ENCODE measurements at regions not wholly inside any gene's neighbourhood (a gene's known extent, or its start where the extent isn't known, plus 50 kb on each side); places are given as distances from the start of the nearest gene placed in this dataset.

GRCh38 chr3:194070634-194071409 is 65.1 kb upstream of the HES1 start:
- Histone ChIP-seq H3K36me3 (ENCODE audit: control insufficient read depth in 4 of 4, insufficient read depth in 3 of 4, low read depth in 1 of 4, low read length in 3 of 4) (no peaks in the 10 kb centered on the region), H3K4me1 (ENCODE audit: control insufficient read depth in 4 of 4, insufficient read depth in 4 of 4, low read length in 3 of 4) (peaks cover 13 to 43% (median 23%) of the 10 kb centered on the region in 4 donors), H3K9ac (ENCODE audit: low read depth in 1 of 2, low read length in 2 of 2) (peak overlapping the region; percentile 30 to 72), H3K27me3 (ENCODE audit: control insufficient read depth in 4 of 4, insufficient read depth in 4 of 4, low read length in 3 of 4) (no peaks in the 10 kb centered on the region), H3K4me3 (ENCODE audit: low read depth in 1 of 3, low read length in 3 of 3) (peak overlapping the region; percentile 50 to 59 (median 57)), H3K27ac (ENCODE audit: low read depth in 1 of 2, low read length in 2 of 2) (peak overlapping the region; percentile 97 to 99), H3K9me3 (ENCODE audit: control insufficient read depth in 4 of 4, low read length in 3 of 4) (no peaks in the 10 kb centered on the region)
- under 1% methylated on average over 84 of the region's 84 CpGs for WGBS
- peak; percentile 64 for DNase-seq (ENCODE audit: low spot score)
- TF ChIP-seq HNF4A (conservative IDR thresholded peaks at IDR 0.05) (peak in 1 of 2 donors; percentile 24), NR2F2 (IDR thresholded peaks at IDR 0.05) (no peak), EGR1 (IDR thresholded peaks at IDR 0.05; ENCODE audit: low read depth in 2 of 2) (peak in 1 of 2 donors; percentile 25), MAX (IDR thresholded peaks at IDR 0.05) (peak; percentile 17), SP1 (IDR thresholded peaks at IDR 0.05) (peak; percentile 46), RAD21 (IDR thresholded peaks at IDR 0.05) (peak in 1 of 2 donors; percentile 47), REST (IDR thresholded peaks at IDR 0.05) (no peak), ZBTB33 (IDR thresholded peaks at IDR 0.05) (no peak)

- Histone ChIP-seq H3K27me3 (ENCODE audit: control insufficient read depth in 4 of 4, insufficient read depth in 4 of 4, low read length in 3 of 4) (no peaks in the 10 kb centered on the region), H3K4me1 (ENCODE audit: control insufficient read depth in 4 of 4, insufficient read depth in 4 of 4, low read length in 3 of 4) (peaks cover 16 to 51% (median 31%) of the 10 kb centered on the region in 4 donors), H3K4me3 (ENCODE audit: low read depth in 1 of 3, low read length in 3 of 3) (no peak overlapping the region), H3K9ac (ENCODE audit: low read depth in 1 of 2, low read length in 2 of 2) (peak overlapping the region in 1 of 2 donors; percentile 12), H3K9me3 (ENCODE audit: control insufficient read depth in 4 of 4, low read length in 3 of 4) (no peaks in the 10 kb centered on the region), H3K36me3 (ENCODE audit: control insufficient read depth in 4 of 4, insufficient read depth in 3 of 4, low read depth in 1 of 4, low read length in 3 of 4) (no peaks in the 10 kb centered on the region), H3K27ac (ENCODE audit: low read depth in 1 of 2, low read length in 2 of 2) (peak overlapping the region; percentile 92 to 99)
- no peak for DNase-seq (ENCODE audit: low spot score)
- WGBS, result 63% methylated on average over 9 of the region's 9 CpGs
- TF ChIP-seq ATF3 (IDR thresholded peaks at IDR 0.05), result no peak
- no peak for TF ChIP-seq GABPA (IDR thresholded peaks at IDR 0.05 in 1 of 2, conservative IDR thresholded peaks at IDR 0.05 in 1 of 2)
- no peak for TF ChIP-seq HNF4G (IDR thresholded peaks at IDR 0.05)
- TF ChIP-seq JUND (IDR thresholded peaks at IDR 0.05), result peak in 1 of 2 donors; percentile 34
- TF ChIP-seq, protein P1, sequence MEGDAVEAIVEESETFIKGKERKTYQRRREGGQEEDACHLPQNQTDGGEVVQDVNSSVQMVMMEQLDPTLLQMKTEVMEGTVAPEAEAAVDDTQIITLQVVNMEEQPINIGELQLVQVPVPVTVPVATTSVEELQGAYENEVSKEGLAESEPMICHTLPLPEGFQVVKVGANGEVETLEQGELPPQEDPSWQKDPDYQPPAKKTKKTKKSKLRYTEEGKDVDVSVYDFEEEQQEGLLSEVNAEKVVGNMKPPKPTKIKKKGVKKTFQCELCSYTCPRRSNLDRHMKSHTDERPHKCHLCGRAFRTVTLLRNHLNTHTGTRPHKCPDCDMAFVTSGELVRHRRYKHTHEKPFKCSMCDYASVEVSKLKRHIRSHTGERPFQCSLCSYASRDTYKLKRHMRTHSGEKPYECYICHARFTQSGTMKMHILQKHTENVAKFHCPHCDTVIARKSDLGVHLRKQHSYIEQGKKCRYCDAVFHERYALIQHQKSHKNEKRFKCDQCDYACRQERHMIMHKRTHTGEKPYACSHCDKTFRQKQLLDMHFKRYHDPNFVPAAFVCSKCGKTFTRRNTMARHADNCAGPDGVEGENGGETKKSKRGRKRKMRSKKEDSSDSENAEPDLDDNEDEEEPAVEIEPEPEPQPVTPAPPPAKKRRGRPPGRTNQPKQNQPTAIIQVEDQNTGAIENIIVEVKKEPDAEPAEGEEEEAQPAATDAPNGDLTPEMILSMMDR (IDR thresholded peaks at IDR 0.05; ENCODE audit: low read depth, low read length, missing input control), result no peak
- no peak for TF ChIP-seq NR2F2 (IDR thresholded peaks at IDR 0.05)
- TF ChIP-seq EGR1 (IDR thresholded peaks at IDR 0.05; ENCODE audit: low read depth in 2 of 2), result peak in 1 of 2 donors; percentile 29
- peak; percentile 17 for TF ChIP-seq MAX (IDR thresholded peaks at IDR 0.05)
- no peak for TF ChIP-seq REST (IDR thresholded peaks at IDR 0.05)
- TF ChIP-seq ZBTB33 (IDR thresholded peaks at IDR 0.05), result no peak
- TF ChIP-seq FOXA2 (IDR thresholded peaks at IDR 0.05), result peak; percentile 60
- no peak for TF ChIP-seq RAD21 (IDR thresholded peaks at IDR 0.05)
- TF ChIP-seq FOXA1 (IDR thresholded peaks at IDR 0.05), result peak; percentile 42
- no peak for TF ChIP-seq TAF1 (conservative IDR thresholded peaks at IDR 0.05)
- peak in 1 of 2 donors; percentile 40 for TF ChIP-seq HNF4A (conservative IDR thresholded peaks at IDR 0.05)
Measured at GRCh38 chr3:194072097-194072428, 63.9 kb upstream of the HES1 start.

All from liver (tissue), 8 donors.